ENCODE measurements at regions not wholly inside any gene's neighbourhood (a gene's known extent, or its start where the extent isn't known, plus 50 kb on each side); places are given as distances from the start of the nearest gene placed in this dataset.

- TF ChIP-seq CEBPB (IDR thresholded peaks at IDR 0.05) (no peak), TEAD4 (IDR thresholded peaks at IDR 0.05) (no peak), MAX (IDR thresholded peaks at IDR 0.05) (no peak), CREB1 (IDR thresholded peaks at IDR 0.05; ENCODE audit: low read depth) (no peak), USF1 (IDR thresholded peaks at IDR 0.05) (no peak), TAF1 (IDR thresholded peaks at IDR 0.05; ENCODE audit: low read depth) (no peak), NFIC (IDR thresholded peaks at IDR 0.05) (no peak), YY1 (IDR thresholded peaks at IDR 0.05; ENCODE audit: low read depth) (no peak), FOXM1 (IDR thresholded peaks at IDR 0.05; ENCODE audit: borderline replicate concordance, low read depth) (no peak), ZBTB7A (IDR thresholded peaks at IDR 0.05; ENCODE audit: low read depth) (no peak), EGR1 (IDR thresholded peaks at IDR 0.05) (no peak), EP300 (IDR thresholded peaks at IDR 0.05; ENCODE audit: borderline replicate concordance) (no peak), REST (IDR thresholded peaks at IDR 0.05; ENCODE audit: low read depth) (no peak)
Observed at GRCh38 chr12:107325075-107325608, 231.8 kb upstream of the CRY1 start.

GRCh38 chr12:107326237-107326636 is 232.9 kb upstream of the CRY1 start:
- TF ChIP-seq CREB1 (IDR thresholded peaks at IDR 0.05; ENCODE audit: low read depth) (no peak), CEBPB (IDR thresholded peaks at IDR 0.05) (no peak), REST (IDR thresholded peaks at IDR 0.05; ENCODE audit: low read depth) (no peak), TAF1 (IDR thresholded peaks at IDR 0.05; ENCODE audit: low read depth) (no peak), USF1 (IDR thresholded peaks at IDR 0.05) (no peak), YY1 (IDR thresholded peaks at IDR 0.05; ENCODE audit: low read depth) (no peak), FOXM1 (IDR thresholded peaks at IDR 0.05; ENCODE audit: borderline replicate concordance, low read depth) (no peak), RAD21 (IDR thresholded peaks at IDR 0.05; ENCODE audit: low read depth) (no peak), TCF12 (IDR thresholded peaks at IDR 0.05; ENCODE audit: low read depth) (no peak), ZBTB7A (IDR thresholded peaks at IDR 0.05; ENCODE audit: low read depth) (no peak), NFIC (IDR thresholded peaks at IDR 0.05) (no peak), EP300 (IDR thresholded peaks at IDR 0.05; ENCODE audit: borderline replicate concordance) (no peak), EGR1 (IDR thresholded peaks at IDR 0.05) (no peak), TEAD4 (IDR thresholded peaks at IDR 0.05) (no peak)

- no peak for TF ChIP-seq EGR1 (IDR thresholded peaks at IDR 0.05)
- no peak for TF ChIP-seq ZBTB7A (IDR thresholded peaks at IDR 0.05; ENCODE audit: low read depth)
- no peak for TF ChIP-seq TAF1 (IDR thresholded peaks at IDR 0.05; ENCODE audit: low read depth)
- no peak for TF ChIP-seq RAD21 (IDR thresholded peaks at IDR 0.05; ENCODE audit: low read depth)
- TF ChIP-seq TEAD4 (IDR thresholded peaks at IDR 0.05), result no peak
- no peak; the same call in 1 of the 2 replicates for TF ChIP-seq USF1 (IDR thresholded peaks at IDR 0.05)
- TF ChIP-seq EP300 (IDR thresholded peaks at IDR 0.05; ENCODE audit: borderline replicate concordance), result no peak
- TF ChIP-seq YY1 (IDR thresholded peaks at IDR 0.05; ENCODE audit: low read depth), result no peak
- no peak for TF ChIP-seq CREB1 (IDR thresholded peaks at IDR 0.05; ENCODE audit: low read depth)
- no peak for TF ChIP-seq FOXM1 (IDR thresholded peaks at IDR 0.05; ENCODE audit: borderline replicate concordance, low read depth)
- no peak for TF ChIP-seq REST (IDR thresholded peaks at IDR 0.05; ENCODE audit: low read depth)
- no peak for TF ChIP-seq NFIC (IDR thresholded peaks at IDR 0.05)
- TF ChIP-seq MAX (IDR thresholded peaks at IDR 0.05), result no peak
Observed at GRCh38 chr12:107327651-107328182, 234.4 kb upstream of the CRY1 start.

Data from Ishikawa (cell line).